ENCODE measurements at regions not wholly inside any gene's neighbourhood (a gene's known extent, or its start where the extent isn't known, plus 50 kb on each side); places are given as distances from the start of the nearest gene placed in this dataset.

- no peak overlapping the region for H3K4me3 ChIP-seq (ENCODE audit: low read depth, low read length)
- DNase-seq (ENCODE audit: low read depth): no peak
- no peaks in the 10 kb centered on the region for H3K36me3 ChIP-seq (ENCODE audit: control insufficient read depth, insufficient read depth, low read length)
- TF ChIP-seq CTCF (IDR thresholded peaks at IDR 0.05; ENCODE audit: insufficient read depth, low read length, poor library complexity, severe bottlenecking): no peak
- no peaks in the 10 kb centered on the region for H3K27me3 ChIP-seq (ENCODE audit: control insufficient read depth, insufficient read depth, low read length)
Observed at GRCh38 chr6:14946753-14947152, 299.1 kb upstream of the JARID2 start.

GRCh38 chr6:14948586-14949245, 297.2 kb upstream of the JARID2 start:
- Histone ChIP-seq H3K36me3 (ENCODE audit: control insufficient read depth, insufficient read depth, low read length) (no peaks in the 10 kb centered on the region), H3K4me3 (ENCODE audit: low read depth, low read length) (no peak overlapping the region), H3K27me3 (ENCODE audit: control insufficient read depth, insufficient read depth, low read length) (no peaks in the 10 kb centered on the region)
- TF ChIP-seq CTCF (IDR thresholded peaks at IDR 0.05; ENCODE audit: insufficient read depth, low read length, poor library complexity, severe bottlenecking): no peak
- DNase-seq (ENCODE audit: low read depth): no peak

GRCh38 chr6:14950103-14950969, 295.5 kb upstream of the JARID2 start:
- TF ChIP-seq CTCF (IDR thresholded peaks at IDR 0.05; ENCODE audit: insufficient read depth, low read length, poor library complexity, severe bottlenecking): no peak
- Histone ChIP-seq H3K4me3 (ENCODE audit: low read depth, low read length) (no peak overlapping the region), H3K27me3 (ENCODE audit: control insufficient read depth, insufficient read depth, low read length) (no peaks in the 10 kb centered on the region), H3K36me3 (ENCODE audit: control insufficient read depth, insufficient read depth, low read length) (no peaks in the 10 kb centered on the region)
- no peak for DNase-seq (ENCODE audit: low read depth)

GRCh38 chr6:14950970-14951276, 294.9 kb upstream of the JARID2 start:
- DNase-seq (ENCODE audit: low read depth): no peak
- no peaks in the 10 kb centered on the region for H3K27me3 ChIP-seq (ENCODE audit: control insufficient read depth, insufficient read depth, low read length)
- no peaks in the 10 kb centered on the region for H3K36me3 ChIP-seq (ENCODE audit: control insufficient read depth, insufficient read depth, low read length)
- no peak overlapping the region for H3K4me3 ChIP-seq (ENCODE audit: low read depth, low read length)
- TF ChIP-seq CTCF (IDR thresholded peaks at IDR 0.05; ENCODE audit: insufficient read depth, low read length, poor library complexity, severe bottlenecking): no peak

GRCh38 chr6:14951704-14952103, 294.2 kb upstream of the JARID2 start:
- Histone ChIP-seq H3K27me3 (ENCODE audit: control insufficient read depth, insufficient read depth, low read length) (no peaks in the 10 kb centered on the region), H3K4me3 (ENCODE audit: low read depth, low read length) (no peak overlapping the region), H3K36me3 (ENCODE audit: control insufficient read depth, insufficient read depth, low read length) (no peaks in the 10 kb centered on the region)
- DNase-seq (ENCODE audit: low read depth): no peak
- TF ChIP-seq CTCF (IDR thresholded peaks at IDR 0.05; ENCODE audit: insufficient read depth, low read length, poor library complexity, severe bottlenecking): no peak
